Lower leg skin (tissue), 4 donors: ENCODE measurements at regions not wholly inside any gene's neighbourhood (a gene's known extent, or its start where the extent isn't known, plus 50 kb on each side); places are given as distances from the start of the nearest gene placed in this dataset.

ENCODE experiments used
- DNase-seq, 2 donors: peaks; one replicate each; pipeline ENCODE4 v3.0.0-alpha.2; 2019; ENCODE audit warnings: low spot score in 2 of 2
- H3K4me3 ChIP-seq: fragments of 200-600 bp; sonication (generic); 2 replicates; pipeline ENCODE4 v1.5.1; 2017; ENCODE audit warnings: mild to moderate bottlenecking, low read depth; ENCODE audit not compliant: poor library complexity, severe bottlenecking
- POLR2A ChIP-seq, 2 donors: fragments of 450-650 bp; IDR thresholded peaks; one replicate each; pipeline ENCODE4 v1.6.1; 2016 to 2017; ENCODE audit warnings: antibody characterized with exemption in 2 of 2, mild to moderate bottlenecking in 1 of 2, moderate library complexity in 1 of 2
- WGBS, 2 donors: methylation state at CpG; one replicate each; pipeline ENCODE4 v1.1.5; 2018; 5-methylcytosine and 5-hydroxymethylcytosine counted together
- intact Hi-C: fragments of 100-400 bp; cut with DNase I; formaldehyde crosslinking; loops from one replicate; pipeline ENCODE4 v1.15.0; 2023; ENCODE audit warnings: low total_unique reads
- TF ChIP-seq, protein P1 (sequence below), 3 donors: fragments of 450-650 bp; IDR thresholded peaks; one replicate each; pipeline ENCODE4 v1.5.1; 2016; ENCODE audit warnings: antibody characterized with exemption in 3 of 3, mild to moderate bottlenecking in 3 of 3, moderate library complexity in 2 of 3

DNA sequence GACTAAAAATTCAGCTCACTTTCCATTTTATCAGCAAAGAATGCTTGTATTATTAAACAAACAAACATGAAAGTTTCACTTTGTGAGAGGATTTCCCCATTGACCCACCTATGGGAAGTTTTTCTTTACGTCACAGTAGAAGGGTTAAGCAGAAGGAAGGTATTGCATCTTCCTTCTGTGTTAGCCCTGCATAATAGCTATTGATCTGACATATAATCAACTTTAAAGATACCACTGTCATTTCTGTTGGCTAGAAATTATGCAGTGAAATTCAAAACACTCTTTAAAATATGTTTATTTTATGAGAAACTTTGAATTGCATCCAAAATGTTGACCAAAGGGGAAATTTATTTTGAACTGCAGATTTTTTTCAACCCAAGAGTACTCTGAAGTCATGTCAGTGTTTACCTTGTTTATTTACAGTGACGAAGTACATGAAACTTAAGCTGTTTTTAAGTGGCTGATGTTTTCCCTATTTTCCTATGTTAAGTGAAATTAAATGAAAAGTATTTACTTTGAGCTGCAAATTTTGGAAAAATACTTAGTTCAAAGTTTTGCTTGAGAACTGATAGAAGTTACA lies 566.4 kb downstream of the ZEB2 start:
- 69 to 70% methylated on average over 2 of the region's 2 CpGs for WGBS, 2 donors
- intact Hi-C loops, result loop anchor here (5.0 kb wide), 1 partner anchor 564 kb away; no protein-coding TSS in a partner anchor
- no peak for DNase-seq
- H3K4me3 ChIP-seq, result no peak overlapping the region
- TF ChIP-seq, protein P1, sequence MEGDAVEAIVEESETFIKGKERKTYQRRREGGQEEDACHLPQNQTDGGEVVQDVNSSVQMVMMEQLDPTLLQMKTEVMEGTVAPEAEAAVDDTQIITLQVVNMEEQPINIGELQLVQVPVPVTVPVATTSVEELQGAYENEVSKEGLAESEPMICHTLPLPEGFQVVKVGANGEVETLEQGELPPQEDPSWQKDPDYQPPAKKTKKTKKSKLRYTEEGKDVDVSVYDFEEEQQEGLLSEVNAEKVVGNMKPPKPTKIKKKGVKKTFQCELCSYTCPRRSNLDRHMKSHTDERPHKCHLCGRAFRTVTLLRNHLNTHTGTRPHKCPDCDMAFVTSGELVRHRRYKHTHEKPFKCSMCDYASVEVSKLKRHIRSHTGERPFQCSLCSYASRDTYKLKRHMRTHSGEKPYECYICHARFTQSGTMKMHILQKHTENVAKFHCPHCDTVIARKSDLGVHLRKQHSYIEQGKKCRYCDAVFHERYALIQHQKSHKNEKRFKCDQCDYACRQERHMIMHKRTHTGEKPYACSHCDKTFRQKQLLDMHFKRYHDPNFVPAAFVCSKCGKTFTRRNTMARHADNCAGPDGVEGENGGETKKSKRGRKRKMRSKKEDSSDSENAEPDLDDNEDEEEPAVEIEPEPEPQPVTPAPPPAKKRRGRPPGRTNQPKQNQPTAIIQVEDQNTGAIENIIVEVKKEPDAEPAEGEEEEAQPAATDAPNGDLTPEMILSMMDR (IDR thresholded peaks at IDR 0.05), result no peak
- TF ChIP-seq POLR2A (IDR thresholded peaks at IDR 0.05), result no peak

DNA sequence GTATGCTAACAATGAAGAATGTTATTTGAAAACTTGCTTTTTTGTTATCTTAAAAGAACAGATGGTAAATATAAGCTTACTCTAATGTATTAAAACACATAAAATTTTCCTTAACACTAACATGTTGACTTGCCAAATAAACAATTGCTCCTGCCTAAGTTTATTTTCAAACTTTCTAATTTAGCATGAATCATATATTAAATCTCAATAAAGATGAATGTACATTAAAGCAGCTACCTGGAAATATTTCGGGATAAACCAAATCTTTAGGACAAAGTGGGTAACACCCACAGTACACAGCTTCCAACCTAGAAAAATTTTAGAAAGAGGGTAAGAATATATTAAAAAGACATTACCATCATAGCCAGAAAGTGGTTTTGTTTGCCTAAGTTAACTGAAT lies 567.4 kb downstream of the ZEB2 start:
- intact Hi-C loops, result loop anchor here (5.0 kb wide), 1 partner anchor 565 kb away; no protein-coding TSS in a partner anchor
- no peak for DNase-seq
- 72 to 79% methylated on average over 1 of the region's 1 CpG for WGBS, 2 donors
- no peak overlapping the region for H3K4me3 ChIP-seq
- no peak for TF ChIP-seq POLR2A (IDR thresholded peaks at IDR 0.05)
- TF ChIP-seq, protein P1 (IDR thresholded peaks at IDR 0.05), result no peak

DNA sequence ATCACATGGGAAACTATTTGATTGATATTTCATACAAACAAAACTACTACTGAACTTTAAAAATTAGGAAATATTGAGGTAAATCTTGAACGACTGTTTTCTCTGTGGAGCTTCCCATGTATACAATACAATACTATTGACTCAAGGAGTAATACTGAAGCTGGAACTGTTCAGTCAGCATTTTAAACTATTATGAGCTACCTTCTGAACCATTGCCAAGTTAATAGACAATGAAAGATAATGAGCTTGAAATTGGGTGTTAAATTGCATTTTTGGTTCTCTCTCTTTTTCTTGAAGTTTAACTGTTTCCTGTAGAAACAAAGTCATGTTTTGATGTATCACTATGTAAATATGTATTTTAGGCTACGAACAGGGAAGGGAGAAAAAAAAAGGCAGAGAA lies 569.2 kb downstream of the ZEB2 start:
- TF ChIP-seq POLR2A (IDR thresholded peaks at IDR 0.05), result no peak
- TF ChIP-seq, protein P1 (IDR thresholded peaks at IDR 0.05), result no peak
- 54 to 65% methylated on average over 2 of the region's 2 CpGs for WGBS, 2 donors
- no peak overlapping the region for H3K4me3 ChIP-seq
- DNase-seq, result no peak
- intact Hi-C loops, result loop anchor here (5.0 kb wide), 1 partner anchor 567 kb away; no protein-coding TSS in a partner anchor

DNA sequence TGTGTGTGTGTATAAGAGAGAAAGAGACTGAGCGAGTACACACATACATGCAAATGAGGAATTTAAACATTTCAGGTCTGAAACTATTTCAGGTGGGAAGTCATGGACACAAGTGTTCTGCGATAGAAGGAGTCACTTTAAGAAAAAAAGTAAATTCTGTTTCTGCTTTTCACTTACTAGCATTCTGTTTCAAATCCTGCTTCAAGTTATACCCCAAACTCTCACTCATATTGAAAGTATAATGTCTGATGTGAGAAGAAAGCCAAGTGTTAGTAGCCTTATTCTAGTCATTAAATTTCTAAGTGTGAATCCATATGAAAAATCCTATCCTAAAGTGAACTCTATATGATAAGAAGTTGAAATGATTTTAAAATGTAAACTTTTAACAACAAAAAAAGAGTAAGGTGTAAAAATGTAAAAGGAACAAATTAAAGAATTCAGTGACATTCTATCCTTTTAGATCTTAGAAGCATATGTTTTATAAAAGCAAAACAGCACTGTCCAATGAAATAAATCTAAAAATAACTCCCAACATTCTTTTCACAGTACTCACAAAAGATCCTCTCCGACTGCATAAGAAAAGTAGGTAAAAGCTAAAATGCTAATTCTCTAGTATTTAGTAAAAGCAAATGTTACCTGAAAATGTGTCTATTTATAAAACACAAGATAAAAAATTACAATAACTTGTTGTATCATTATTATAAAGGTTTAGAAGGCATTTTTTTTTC lies 570.6 kb downstream of the ZEB2 start:
- intact Hi-C loops, result no loop called here
- DNase-seq, result no peak
- WGBS, 2 donors, result 56 to 75% methylated on average over 3 of the region's 3 CpGs
- no peak overlapping the region for H3K4me3 ChIP-seq
- TF ChIP-seq POLR2A (IDR thresholded peaks at IDR 0.05), result no peak
- TF ChIP-seq, protein P1 (IDR thresholded peaks at IDR 0.05), result no peak

DNA sequence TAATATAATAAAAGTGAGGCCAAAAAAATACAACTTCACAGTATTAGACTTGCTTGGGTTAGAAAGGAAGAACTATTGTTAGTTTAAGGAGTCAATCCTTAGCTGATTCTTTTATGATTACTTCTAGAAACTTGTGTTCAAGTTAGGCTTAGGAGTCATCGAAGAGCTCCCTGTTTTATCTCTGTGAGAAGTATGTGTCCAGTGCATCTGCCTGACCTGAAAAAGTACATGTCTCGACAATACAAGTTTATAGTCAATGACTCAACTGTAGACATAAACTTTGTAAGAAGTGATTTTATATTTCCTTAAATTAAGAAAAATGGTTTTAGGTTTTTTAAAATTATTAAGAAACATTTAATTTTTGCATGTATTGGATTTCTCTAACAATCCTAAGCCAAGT lies 571.2 kb downstream of the ZEB2 start:
- H3K4me3 ChIP-seq, result no peak overlapping the region
- TF ChIP-seq, protein P1 (IDR thresholded peaks at IDR 0.05), result no peak
- no peak for TF ChIP-seq POLR2A (IDR thresholded peaks at IDR 0.05)
- WGBS, 2 donors, result 58 to 71% methylated on average over 2 of the region's 2 CpGs
- no peak for DNase-seq
- intact Hi-C loops, result no loop called here
